WTC11 (cell line): ENCODE measurements at regions not wholly inside any gene's neighbourhood (a gene's known extent, or its start where the extent isn't known, plus 50 kb on each side); places are given as distances from the start of the nearest gene placed in this dataset.

Source experiments
- ATF2 ChIP-seq: sonication (generic); formaldehyde crosslinking; IDR thresholded peaks from 2 replicates; pipeline ENCODE4 v1.8.1; 2022; ENCODE audit warnings: low read depth, missing genetic modification reagents, borderline replicate concordance
- ATF3 ChIP-seq: sonication (generic); formaldehyde crosslinking; conservative IDR thresholded peaks from 2 replicates; pipeline ENCODE4 v1.8.1; 2022; ENCODE audit warnings: mild to moderate bottlenecking, missing genetic modification reagents
- ATF6 ChIP-seq: sonication (generic); formaldehyde crosslinking; IDR thresholded peaks from 2 replicates; pipeline ENCODE4 v1.8.1; 2023; ENCODE audit warnings: mild to moderate bottlenecking, missing genetic modification reagents
- CTCF ChIP-seq: fragments of 200-600 bp; IDR thresholded peaks from 2 replicates; pipeline ENCODE4 v1.8.0; 2022; ENCODE audit warnings: antibody characterized with exemption
- E2F5 ChIP-seq: sonication (generic); formaldehyde crosslinking; IDR thresholded peaks from 2 replicates; pipeline ENCODE4 v1.8.1; 2022; ENCODE audit warnings: mild to moderate bottlenecking, moderate library complexity, missing genetic modification reagents
- MAX ChIP-seq: sonication (generic); formaldehyde crosslinking; IDR thresholded peaks from 2 replicates; pipeline ENCODE4 v1.8.0; 2022; ENCODE audit warnings: mild to moderate bottlenecking, missing genetic modification reagents
- NR2C2 ChIP-seq: sonication (generic); formaldehyde crosslinking; IDR thresholded peaks from 2 replicates; pipeline ENCODE4 v1.8.0; 2022; ENCODE audit warnings: mild to moderate bottlenecking, missing genetic modification reagents
- USF2 ChIP-seq: sonication (generic); formaldehyde crosslinking; IDR thresholded peaks from 2 replicates; pipeline ENCODE4 v1.8.1; 2023; ENCODE audit warnings: mild to moderate bottlenecking, missing genetic modification reagents, moderate library complexity
- ZNF317 ChIP-seq: sonication (generic); formaldehyde crosslinking; IDR thresholded peaks from 2 replicates; pipeline ENCODE4 v1.8.1; 2023; ENCODE audit warnings: low read depth, mild to moderate bottlenecking, moderate library complexity, missing genetic modification reagents, borderline replicate concordance

GRCh38 chr22:49094858-49095257 is 732.8 kb downstream of the BRD1 start:
- TF ChIP-seq ZNF317 (CRISPR knock-in tag) (no peak), E2F5 (no peak), ATF3 (CRISPR knock-in tag) (no peak), CTCF (no peak), NR2C2 (CRISPR knock-in tag) (no peak), ATF2 (CRISPR knock-in tag) (no peak), ATF6 (CRISPR knock-in tag) (no peak), USF2 (CRISPR knock-in tag) (no peak), MAX (CRISPR knock-in tag) (no peak)
